Adrenal gland (tissue), 9 donors: ENCODE measurements at regions not wholly inside any gene's neighbourhood (a gene's known extent, or its start where the extent isn't known, plus 50 kb on each side); places are given as distances from the start of the nearest gene placed in this dataset.

Source experiments
- DNase-seq, 7 donors: peaks; one replicate each; pipeline ENCODE4 v3.0.0-alpha.2; 2019 to 2020
- H3K27ac ChIP-seq, 5 donors: fragments of 200-600 bp; sonication (generic) in 4 of 5; 1 replicate in 3 of 5; 2 replicates in 2 of 5; pipeline versions ENCODE4 v1.5.1 to v1.8.0; 2016 to 2020; ENCODE audit warnings: mild to moderate bottlenecking in 1 of 5
- H3K27me3 ChIP-seq: fragments of 200-600 bp; 2 replicates; pipeline ENCODE4 v1.8.0; 2021
- H3K36me3 ChIP-seq, 2 donors: fragments of 200-600 bp; replicated peaks in 1 of 2; 1 replicate in 1 of 2; 2 replicates in 1 of 2; pipeline versions ENCODE4 v1.5.1 to v1.8.0; 2018 to 2022
- H3K4me1 ChIP-seq, 2 donors: fragments of 200-600 bp; replicated peaks in 1 of 2; 1 replicate in 1 of 2; 2 replicates in 1 of 2; pipeline versions ENCODE4 v1.5.1 to v1.8.0; 2018 to 2021
- H3K4me3 ChIP-seq, 4 donors: fragments of 200-600 bp; sonication (generic) in 3 of 4; one replicate each; pipeline ENCODE4 v1.5.1; 2016 to 2018
- H3K9me3 ChIP-seq, 3 donors: fragments of 200-600 bp; sonication (generic) in 1 of 3; replicated peaks in 1 of 3; 1 replicate in 2 of 3; 2 replicates in 1 of 3; pipeline versions ENCODE4 v1.5.1 to v1.8.0; 2016 to 2021
- CTCF ChIP-seq, 6 experiments: fragments of 450-650 bp in 4 of 6; fragments of 200-600 bp in 2 of 6; sonication (generic) in 1 of 6; IDR thresholded peaks; 1 replicate in 5 of 6; 2 replicates in 1 of 6; pipeline versions ENCODE4 v1.5.1 to v1.8.0; 2016 to 2021; ENCODE audit warnings: antibody characterized with exemption in 6 of 6, mild to moderate bottlenecking in 2 of 6, moderate library complexity in 1 of 6
- POLR2A ChIP-seq, 2 donors: fragments of 450-650 bp; IDR thresholded peaks; one replicate each; pipeline ENCODE4 v1.6.1; 2017; ENCODE audit warnings: antibody characterized with exemption in 2 of 2, mild to moderate bottlenecking in 2 of 2, moderate library complexity in 1 of 2
- WGBS, 4 donors: extraction: QIAGEN DNeasy Blood & Tissue Kit in 2 of 4; methylation state at CpG; one replicate each; pipeline versions ENCODE4 v1.1.5 to v1.1.7; 2013 to 2017; 5-methylcytosine and 5-hydroxymethylcytosine counted together
- intact Hi-C, 2 donors: fragments of 100-400 bp; cut with DNase I; formaldehyde crosslinking; loops; one replicate each; pipeline versions ENCODE4 v1.14.1 to v1.15.0; 2022 to 2023
- donor health status: healthy with polysubstance abuse.
- donor health status: Bipolar disorder and iron deficiency.
- donor health status: DM: yes; HTN: yes; CAD: no.
- donor health status: DM: no; HTN: no; CAD: no.
- donor health status: DM: no; HTN: no; CAD: no.

DNA sequence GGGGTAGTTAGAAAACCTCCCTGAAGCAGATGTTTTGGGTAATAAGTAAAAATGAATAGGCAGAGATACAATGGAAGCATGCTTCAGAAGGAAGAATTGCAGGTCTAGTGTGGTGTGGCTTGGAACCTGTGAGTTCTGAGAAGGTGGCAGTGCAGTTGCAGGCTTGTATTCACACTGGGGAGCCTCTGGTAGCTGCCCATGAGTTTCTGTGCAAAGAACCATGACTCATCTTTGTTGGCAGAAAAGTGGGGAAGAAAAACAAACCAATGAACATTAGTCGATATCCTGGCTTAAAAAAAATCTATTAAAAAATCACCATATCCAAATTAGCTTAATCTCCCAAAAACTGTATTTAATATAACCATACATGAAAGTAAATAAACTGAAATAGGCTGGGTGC lies 232.6 kb downstream of the FAT3 start:
- Histone ChIP-seq H3K4me1 (no peaks in the 10 kb centered on the region), H3K36me3 (no peaks in the 10 kb centered on the region), H3K27me3 (no peaks in the 10 kb centered on the region), H3K27ac (no peak overlapping the region), H3K9me3 (no peaks in the 10 kb centered on the region), H3K4me3 (no peak overlapping the region)
- TF ChIP-seq POLR2A (IDR thresholded peaks at IDR 0.05) = no peak
- TF ChIP-seq CTCF (IDR thresholded peaks at IDR 0.05) = no peak
- intact Hi-C loops = no loop called here
- WGBS, 4 donors = 43 to 53% (median 52%) methylated on average over 1 of the region's 1 CpG
- no peak for DNase-seq

- Histone ChIP-seq H3K27me3 (no peaks in the 10 kb centered on the region), H3K4me3 (no peak overlapping the region), H3K36me3 (no peaks in the 10 kb centered on the region), H3K9me3 (no peaks in the 10 kb centered on the region), H3K4me1 (no peaks in the 10 kb centered on the region), H3K27ac (no peak overlapping the region)
- TF ChIP-seq POLR2A (IDR thresholded peaks at IDR 0.05) (no peak), CTCF (IDR thresholded peaks at IDR 0.05) (no peak)
- no peak for DNase-seq
- intact Hi-C loops = no loop called here
Observed at GRCh38 chr11:92458486-92458885, 233.9 kb downstream of the FAT3 start.

- H3K27me3 ChIP-seq = no peaks in the 10 kb centered on the region
- no peaks in the 10 kb centered on the region for H3K9me3 ChIP-seq
- DNase-seq = no peak
- no peak overlapping the region for H3K4me3 ChIP-seq
- 67 to 82% (median 78%) methylated on average over 4 of the region's 4 CpGs for WGBS, 4 donors
- no peak overlapping the region for H3K27ac ChIP-seq
- H3K36me3 ChIP-seq = no peaks in the 10 kb centered on the region
- TF ChIP-seq CTCF (IDR thresholded peaks at IDR 0.05) (no peak), POLR2A (IDR thresholded peaks at IDR 0.05) (no peak)
- intact Hi-C loops = no loop called here
- H3K4me1 ChIP-seq = no peaks in the 10 kb centered on the region
Observed at GRCh38 chr11:92460213-92460612, 235.6 kb downstream of the FAT3 start.

GRCh38 chr11:92461447-92461846 lies 236.8 kb downstream of the FAT3 start:
- no peak for DNase-seq
- no peaks in the 10 kb centered on the region for H3K27me3 ChIP-seq
- 71 to 91% (median 83%) methylated on average over 3 of the region's 3 CpGs for WGBS, 4 donors
- intact Hi-C loops = no loop called here
- no peak overlapping the region for H3K4me3 ChIP-seq
- no peaks in the 10 kb centered on the region for H3K9me3 ChIP-seq
- H3K36me3 ChIP-seq = no peaks in the 10 kb centered on the region
- no peaks in the 10 kb centered on the region for H3K4me1 ChIP-seq
- H3K27ac ChIP-seq = no peak overlapping the region
- TF ChIP-seq CTCF (IDR thresholded peaks at IDR 0.05) (no peak), POLR2A (IDR thresholded peaks at IDR 0.05) (no peak)
